NB4 (cell line): ENCODE measurements at regions not wholly inside any gene's neighbourhood (a gene's known extent, or its start where the extent isn't known, plus 50 kb on each side); places are given as distances from the start of the nearest gene placed in this dataset.

Experiments used
- DNase-seq: peaks from one replicate; pipeline ENCODE4 v3.0.0; 2010; ENCODE audit warnings: low read depth
- H3K4me3 ChIP-seq: one replicate; pipeline ENCODE4 v1.5.1; 2011; ENCODE audit warnings: mild to moderate bottlenecking, low read depth, low read length, moderate library complexity
- MYC ChIP-seq: IDR thresholded peaks from 2 replicates; pipeline ENCODE4 v1.6.1; 2011; ENCODE audit warnings: low read depth, low read length
- POLR2A ChIP-seq: IDR thresholded peaks from 2 replicates; pipeline ENCODE4 v1.6.1; 2011; ENCODE audit warnings: mild to moderate bottlenecking; ENCODE audit not compliant: insufficient read length; ENCODE audit errors: extremely low read depth
- TF ChIP-seq, protein P1 (sequence below): IDR thresholded peaks from 2 replicates; pipeline ENCODE4 v1.6.1; 2011; ENCODE audit warnings: low read depth, low read length
- TF ChIP-seq, protein P2 (sequence below): IDR thresholded peaks from one replicate; pipeline ENCODE4 v1.5.1; 2012; ENCODE audit warnings: low read depth, low read length

DNA sequence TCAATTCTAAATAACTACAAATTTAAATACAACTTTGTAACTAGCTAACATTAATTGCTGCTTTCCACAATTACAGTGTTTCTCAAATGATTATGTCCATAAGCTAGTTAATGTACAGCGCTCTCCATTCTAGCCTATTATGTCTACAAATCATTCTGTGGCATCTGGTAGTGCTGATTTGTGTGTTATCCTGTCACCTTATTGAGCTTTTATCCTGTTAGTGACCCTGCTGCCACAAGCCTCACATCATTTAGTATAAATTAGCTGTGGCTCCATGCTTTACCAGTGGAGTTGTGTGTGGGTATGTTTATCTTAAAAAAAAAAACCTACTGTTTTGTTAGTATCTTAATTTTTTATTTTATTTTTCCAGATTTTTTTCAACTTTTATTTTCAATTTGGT lies 112.6 kb upstream of the PJA2 start:
- H3K4me3 ChIP-seq = no peak overlapping the region
- TF ChIP-seq MYC = no peak
- no peak for TF ChIP-seq POLR2A
- TF ChIP-seq, protein P1, sequence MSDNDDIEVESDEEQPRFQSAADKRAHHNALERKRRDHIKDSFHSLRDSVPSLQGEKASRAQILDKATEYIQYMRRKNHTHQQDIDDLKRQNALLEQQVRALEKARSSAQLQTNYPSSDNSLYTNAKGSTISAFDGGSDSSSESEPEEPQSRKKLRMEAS = no peak
- TF ChIP-seq, protein P2, sequence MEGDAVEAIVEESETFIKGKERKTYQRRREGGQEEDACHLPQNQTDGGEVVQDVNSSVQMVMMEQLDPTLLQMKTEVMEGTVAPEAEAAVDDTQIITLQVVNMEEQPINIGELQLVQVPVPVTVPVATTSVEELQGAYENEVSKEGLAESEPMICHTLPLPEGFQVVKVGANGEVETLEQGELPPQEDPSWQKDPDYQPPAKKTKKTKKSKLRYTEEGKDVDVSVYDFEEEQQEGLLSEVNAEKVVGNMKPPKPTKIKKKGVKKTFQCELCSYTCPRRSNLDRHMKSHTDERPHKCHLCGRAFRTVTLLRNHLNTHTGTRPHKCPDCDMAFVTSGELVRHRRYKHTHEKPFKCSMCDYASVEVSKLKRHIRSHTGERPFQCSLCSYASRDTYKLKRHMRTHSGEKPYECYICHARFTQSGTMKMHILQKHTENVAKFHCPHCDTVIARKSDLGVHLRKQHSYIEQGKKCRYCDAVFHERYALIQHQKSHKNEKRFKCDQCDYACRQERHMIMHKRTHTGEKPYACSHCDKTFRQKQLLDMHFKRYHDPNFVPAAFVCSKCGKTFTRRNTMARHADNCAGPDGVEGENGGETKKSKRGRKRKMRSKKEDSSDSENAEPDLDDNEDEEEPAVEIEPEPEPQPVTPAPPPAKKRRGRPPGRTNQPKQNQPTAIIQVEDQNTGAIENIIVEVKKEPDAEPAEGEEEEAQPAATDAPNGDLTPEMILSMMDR = no peak
- DNase-seq = no peak

DNA sequence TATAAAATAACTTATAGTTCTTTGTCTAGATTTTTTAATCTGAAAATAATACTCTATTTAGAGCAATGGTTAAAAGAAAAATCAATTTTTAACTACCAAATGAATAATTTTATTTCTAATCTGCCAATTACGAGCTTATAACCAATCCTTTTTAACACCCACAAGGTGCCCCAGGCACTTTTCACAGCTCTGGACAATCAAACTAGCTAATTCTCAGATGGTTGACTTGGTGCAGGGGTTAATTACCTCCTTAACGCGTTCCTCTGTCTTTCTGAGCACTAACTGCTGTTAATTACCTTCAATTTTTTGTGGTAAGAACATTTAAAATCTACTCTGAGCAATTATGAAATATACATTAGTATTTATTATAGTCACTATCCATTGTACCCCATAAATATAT lies 109.6 kb upstream of the PJA2 start:
- TF ChIP-seq, protein P2 = no peak
- TF ChIP-seq, protein P1 = no peak
- TF ChIP-seq MYC = no peak
- no peak for TF ChIP-seq POLR2A
- H3K4me3 ChIP-seq = no peak overlapping the region
- DNase-seq = no peak

DNA sequence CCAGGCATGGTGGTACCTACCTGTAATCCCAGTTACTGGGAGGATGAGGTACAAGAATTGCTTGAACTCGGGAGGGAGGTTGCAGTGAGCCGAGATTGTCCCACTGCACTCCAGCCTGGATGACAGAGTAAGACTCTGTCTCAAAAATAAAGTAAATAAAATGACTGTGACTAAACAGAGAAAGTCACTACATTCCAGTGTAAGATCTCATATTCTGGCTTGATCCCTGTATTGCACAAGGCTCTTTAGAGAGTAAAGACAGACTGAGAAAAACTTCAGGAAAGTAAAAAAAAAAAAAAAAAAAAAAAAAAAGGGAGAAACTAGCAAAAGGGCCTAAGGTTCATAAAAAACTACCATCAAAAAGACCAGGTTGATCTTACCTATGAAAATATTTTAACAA lies 106.6 kb upstream of the PJA2 start:
- TF ChIP-seq, protein P1 = no peak
- TF ChIP-seq POLR2A (no peak), MYC (no peak)
- TF ChIP-seq, protein P2 = no peak
- no peak overlapping the region for H3K4me3 ChIP-seq
- no peak for DNase-seq

DNA sequence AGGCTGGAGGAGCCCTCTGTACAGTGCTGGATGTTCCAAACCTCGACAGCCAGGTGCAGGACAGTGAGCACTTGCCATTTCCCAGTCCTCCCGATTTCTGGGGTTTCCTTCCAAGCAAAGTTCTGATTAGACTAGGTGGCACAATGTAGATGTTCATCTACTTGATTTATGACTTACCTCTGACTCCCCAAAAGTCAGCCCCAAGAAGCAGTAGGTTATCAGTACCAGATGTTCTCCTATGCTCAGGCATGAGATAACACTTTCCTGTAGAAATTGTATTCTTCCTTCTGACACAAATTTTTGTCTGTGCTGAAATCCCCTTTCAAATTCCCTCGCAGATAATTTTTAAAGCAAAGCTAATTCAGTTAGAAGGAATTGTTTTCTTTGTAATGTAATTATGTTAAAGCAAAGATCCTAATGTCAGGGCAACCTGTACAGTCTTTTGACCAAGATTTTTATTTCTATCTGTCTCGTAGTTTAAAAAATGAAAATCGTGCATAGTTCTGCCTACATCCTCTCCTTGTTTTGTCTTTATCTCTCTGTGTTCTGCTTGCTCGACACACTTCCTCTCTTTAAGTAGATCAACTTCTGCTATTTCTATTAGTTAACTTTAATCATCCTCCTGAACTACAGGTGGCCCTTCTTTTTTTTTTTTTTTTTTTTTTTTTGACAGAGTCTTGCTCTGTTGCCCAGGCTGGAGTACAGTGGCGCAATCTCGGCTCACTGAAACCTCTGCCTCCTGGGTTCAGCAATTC lies 102.4 kb upstream of the PJA2 start:
- TF ChIP-seq POLR2A = no peak
- TF ChIP-seq, protein P2 = no peak
- TF ChIP-seq MYC = no peak
- no peak for DNase-seq
- no peak overlapping the region for H3K4me3 ChIP-seq

DNA sequence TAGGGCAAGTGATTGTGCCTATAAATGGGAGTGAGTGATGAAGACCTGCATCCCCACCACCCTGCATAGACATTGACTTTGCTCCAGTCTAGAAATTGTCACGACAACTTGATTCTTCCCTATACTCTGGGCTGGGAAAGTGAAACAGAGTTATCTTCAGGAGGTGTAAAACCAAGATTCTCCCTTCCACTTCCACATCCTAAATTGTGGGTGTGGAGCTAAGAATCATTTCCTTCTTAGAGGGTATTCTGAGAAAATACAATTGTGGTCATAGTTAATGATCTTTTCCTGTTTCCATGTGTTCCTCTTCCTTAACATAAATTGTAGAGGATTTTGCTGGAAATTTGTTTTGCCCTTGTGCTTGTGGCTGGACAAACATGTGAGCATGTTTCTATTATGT lies 96.8 kb upstream of the PJA2 start:
- DNase-seq = no peak
- no peak overlapping the region for H3K4me3 ChIP-seq
- TF ChIP-seq MYC (no peak), POLR2A (no peak)
- TF ChIP-seq, protein P1 = no peak
- TF ChIP-seq, protein P2 = no peak

DNA sequence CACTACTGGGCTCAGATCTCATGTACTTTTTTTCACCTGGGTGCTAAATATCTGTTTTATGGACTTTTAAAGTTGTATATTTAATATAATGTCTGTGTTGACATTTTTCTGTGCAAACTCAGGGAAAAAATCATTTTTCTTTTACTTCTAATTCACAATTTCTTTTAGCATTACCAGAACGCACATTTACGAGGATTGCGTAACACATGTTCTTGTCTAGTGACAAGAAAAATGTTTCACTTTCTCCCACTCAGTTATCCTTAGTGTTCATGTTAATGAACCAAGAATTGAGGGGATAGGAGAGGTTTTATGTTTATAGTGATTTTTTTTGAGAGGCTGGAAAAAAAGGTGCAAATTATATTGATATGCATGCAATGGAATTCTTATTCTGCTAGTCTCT lies 86.3 kb upstream of the PJA2 start:
- DNase-seq = peak; percentile 47
- H3K4me3 ChIP-seq = no peak overlapping the region
- TF ChIP-seq, protein P2 = no peak
- no peak for TF ChIP-seq MYC
- TF ChIP-seq POLR2A = no peak
- TF ChIP-seq, protein P1 = no peak
